ENCODE measurements at regions not wholly inside any gene's neighbourhood (a gene's known extent, or its start where the extent isn't known, plus 50 kb on each side); places are given as distances from the start of the nearest gene placed in this dataset.

GRCh38 chr3:159936541-159936940 lies 52.1 kb upstream of the IL12A start:
- TF ChIP-seq CTCF (IDR thresholded peaks at IDR 0.05) (no peak), POLR2A (IDR thresholded peaks at IDR 0.05) (no peak), POLR2AphosphoS5 (IDR thresholded peaks at IDR 0.05) (no peak)
